GM19328 (cell line): ENCODE measurements at regions not wholly inside any gene's neighbourhood (a gene's known extent, or its start where the extent isn't known, plus 50 kb on each side); places are given as distances from the start of the nearest gene placed in this dataset.

ENCODE experiments used
- ATAC-seq: cut with Tn5 transposase; IDR thresholded peaks from one replicate; pipeline ENCODE4 v1.9.1; 2021; ENCODE audit warnings: mild to moderate bottlenecking, moderate library complexity; ENCODE audit not compliant: unreplicated experiment

GRCh38 chr3:16103472-16103871 is 71.0 kb upstream of the GALNT15 start:
- ATAC-seq, result no peak

GRCh38 chr3:16104156-16104555 is 70.3 kb upstream of the GALNT15 start:
- ATAC-seq, result no peak

GRCh38 chr3:16106050-16106449 is 68.4 kb upstream of the GALNT15 start:
- no peak for ATAC-seq

DNA sequence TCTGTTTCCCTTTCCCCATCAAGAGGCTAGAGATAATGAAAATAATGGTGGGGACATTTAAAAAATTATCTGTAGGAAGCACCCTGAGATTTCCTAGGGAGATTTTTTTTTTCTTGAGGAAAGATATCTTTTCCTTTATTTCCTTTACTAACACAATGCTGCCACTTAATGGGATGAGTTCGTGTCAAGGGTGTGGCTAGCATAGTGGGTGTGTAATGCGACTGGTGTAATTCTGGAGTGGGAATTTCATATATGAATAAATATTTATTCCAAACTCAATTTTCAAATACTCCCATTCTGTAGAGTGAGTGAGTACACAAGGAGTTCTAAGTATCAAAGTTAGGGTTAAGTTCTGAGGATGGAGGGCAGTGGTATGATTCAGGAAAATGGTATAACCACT is 66.1 kb upstream of the GALNT15 start:
- ATAC-seq, result no peak

DNA sequence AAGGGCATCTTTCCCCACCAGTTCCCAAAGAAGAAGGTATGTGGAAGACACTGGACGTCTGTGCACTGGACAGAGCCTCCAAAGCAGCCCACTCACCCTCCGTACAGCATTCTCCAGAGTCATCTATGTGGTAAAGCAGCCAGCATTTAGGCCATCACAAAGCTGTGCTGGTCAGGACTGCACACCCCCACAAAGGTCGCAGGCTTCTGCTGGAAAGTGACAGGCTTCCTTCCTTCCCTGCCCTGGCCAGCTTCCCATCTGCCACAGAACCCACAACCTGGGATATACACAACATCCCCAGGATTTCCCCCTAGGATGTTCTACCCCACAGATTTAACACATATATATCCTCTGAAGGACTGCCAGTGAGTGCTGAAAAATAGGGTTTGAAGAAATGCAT is 64.6 kb upstream of the GALNT15 start:
- ATAC-seq, result no peak

GRCh38 chr3:16112910-16113504 is 61.5 kb upstream of the GALNT15 start:
- ATAC-seq, result no peak

GRCh38 chr3:16113704-16114103 is 60.8 kb upstream of the GALNT15 start:
- ATAC-seq, result no peak

DNA sequence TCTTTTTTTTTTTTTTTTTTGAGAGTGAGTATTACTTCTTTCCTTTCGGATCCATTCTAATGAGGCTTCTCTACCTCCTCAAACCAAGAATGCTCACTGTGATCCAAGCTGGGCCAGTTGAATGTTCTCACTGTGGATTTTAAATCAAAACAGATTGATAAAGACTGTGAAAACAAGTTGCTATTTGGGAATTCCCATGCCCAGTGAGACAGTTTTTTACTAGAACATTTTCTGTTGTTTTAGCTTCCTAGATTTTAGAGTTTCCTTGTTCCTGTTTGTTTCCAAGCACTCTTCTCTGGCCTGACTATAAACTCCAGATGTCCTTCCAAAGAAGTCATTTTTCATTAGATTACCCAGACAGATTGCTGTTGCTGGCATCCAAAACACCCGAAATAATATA is 60.1 kb upstream of the GALNT15 start:
- no peak for ATAC-seq

GRCh38 chr3:16114930-16115329 is 59.5 kb upstream of the GALNT15 start:
- ATAC-seq, result no peak

DNA sequence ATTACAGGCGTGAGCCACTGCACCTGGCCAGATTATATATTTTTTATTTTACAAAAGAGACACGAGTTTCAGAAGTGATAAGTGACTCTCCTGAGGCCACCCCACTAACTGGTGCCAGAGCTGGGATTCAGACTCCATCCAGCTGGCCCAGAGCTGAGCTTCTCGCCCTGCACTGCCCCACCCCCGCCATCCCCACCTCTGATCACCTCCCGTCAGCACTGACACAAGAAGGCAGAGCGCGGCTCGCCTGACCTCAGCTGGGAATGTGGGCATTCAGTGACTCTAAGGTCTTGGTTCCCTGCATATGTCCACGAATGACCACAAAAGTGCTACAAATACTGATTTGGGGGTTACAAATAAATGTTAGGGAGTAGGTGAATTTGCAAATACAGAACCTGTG is 56.1 kb upstream of the GALNT15 start:
- no peak for ATAC-seq

- ATAC-seq, result no peak
These were observed 54.6 kb upstream of the GALNT15 start for GRCh38 chr3:16119887-16120286.

- no peak for ATAC-seq
These were observed 53.1 kb upstream of the GALNT15 start for GRCh38 chr3:16121391-16121790.

- no peak for ATAC-seq
These were observed 52.3 kb upstream of the GALNT15 start for GRCh38 chr3:16122155-16122554.

DNA sequence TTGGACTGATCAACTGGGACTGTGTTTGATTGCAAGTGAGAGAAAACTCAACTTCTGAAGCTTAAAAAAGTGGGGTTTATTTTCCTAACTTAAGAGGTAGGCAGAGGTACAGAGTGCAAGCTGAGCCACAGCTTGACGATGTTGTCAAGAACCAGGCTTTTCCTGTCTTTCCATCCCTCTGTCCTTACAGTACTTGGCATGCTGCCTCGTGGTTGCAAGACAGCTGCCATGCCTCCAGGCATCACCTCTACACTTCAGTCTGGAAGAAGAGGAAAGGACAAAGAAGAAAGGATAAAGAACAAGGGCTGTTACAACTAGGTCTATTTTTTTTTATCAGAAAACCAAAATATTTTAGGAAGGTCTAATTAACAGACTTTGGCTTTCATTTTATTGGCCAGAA is 51.8 kb upstream of the GALNT15 start:
- no peak for ATAC-seq

GRCh38 chr3:16124636-16125035 is 49.8 kb upstream of the GALNT15 start:
- no peak for ATAC-seq
